NT2/D1 (cell line): ENCODE measurements at regions not wholly inside any gene's neighbourhood (a gene's known extent, or its start where the extent isn't known, plus 50 kb on each side); places are given as distances from the start of the nearest gene placed in this dataset.

Experiments
- SUZ12 ChIP-seq: IDR thresholded peaks from 2 replicates; pipeline ENCODE4 v1.6.1; 2011; ENCODE audit not compliant: insufficient read length, insufficient read depth; ENCODE audit errors: extremely low read depth
- YY1 ChIP-seq: IDR thresholded peaks from 2 replicates; pipeline ENCODE4 v1.6.1; 2011; ENCODE audit not compliant: insufficient read length, insufficient read depth
- ZNF274 ChIP-seq: IDR thresholded peaks from 2 replicates; pipeline ENCODE4 v1.6.1; 2011; ENCODE audit warnings: mild to moderate bottlenecking, low read depth, low read length

- TF ChIP-seq ZNF274 (no peak), YY1 (no peak), SUZ12 (no peak)
These were observed 127.4 kb upstream of the SPACA1 start for GRCh38 chr6:87920245-87920644.
